Kasumi-1 (cell line): ENCODE measurements at regions not wholly inside any gene's neighbourhood (a gene's known extent, or its start where the extent isn't known, plus 50 kb on each side); places are given as distances from the start of the nearest gene placed in this dataset.
"Not testable (repeated sequence)": the region's sequence is repeated elsewhere in the genome, so short reads cannot be mapped to it uniquely, and the experiment has no call there.

ENCODE experiments used
- DNase-seq, 2 experiments: peaks; one replicate each; lab custom pipeline; 2025; lab: John Stamatoyannopoulos, UW

GRCh38 chr5:68862560-68862959 is 231.3 kb upstream of the SLC30A5 start:
- no peak for DNase-seq

GRCh38 chr5:68865192-68865591 is 228.6 kb upstream of the SLC30A5 start:
- not testable (repeated sequence) for DNase-seq

- DNase-seq: no peak
Measured at GRCh38 chr5:68872088-68872839, 221.6 kb upstream of the SLC30A5 start.

GRCh38 chr5:68873198-68873597 is 220.6 kb upstream of the SLC30A5 start:
- DNase-seq: no peak

GRCh38 chr5:68875351-68875750 is 218.5 kb upstream of the SLC30A5 start:
- no peak for DNase-seq

GRCh38 chr5:68883436-68883835 is 210.4 kb upstream of the SLC30A5 start:
- DNase-seq: no peak

GRCh38 chr5:68884144-68884754 is 209.6 kb upstream of the SLC30A5 start:
- DNase-seq: no peak

- peak; percentile 36 to 55 for DNase-seq
Measured at GRCh38 chr5:68884883-68885282, 208.9 kb upstream of the SLC30A5 start.

- DNase-seq: no peak
Measured at GRCh38 chr5:68886814-68887213, 207.0 kb upstream of the SLC30A5 start.

- no peak for DNase-seq
Measured at GRCh38 chr5:68891718-68892117, 202.1 kb upstream of the SLC30A5 start.

- no peak for DNase-seq
Measured at GRCh38 chr5:68894673-68895072, 199.1 kb upstream of the SLC30A5 start.

- DNase-seq: no peak
Measured at GRCh38 chr5:68898951-68899471, 194.8 kb upstream of the SLC30A5 start.

- DNase-seq: no peak
Measured at GRCh38 chr5:68911840-68912690, 181.7 kb upstream of the SLC30A5 start.

- no peak for DNase-seq
Measured at GRCh38 chr5:68915079-68915478, 178.7 kb upstream of the SLC30A5 start.

- no peak for DNase-seq
Measured at GRCh38 chr5:68918306-68918705, 175.5 kb upstream of the SLC30A5 start.

- DNase-seq: no peak
Measured at GRCh38 chr5:68919988-68920490, 173.8 kb upstream of the SLC30A5 start.

GRCh38 chr5:68920888-68921287 is 172.9 kb upstream of the SLC30A5 start:
- no peak for DNase-seq

- DNase-seq: no peak
Measured at GRCh38 chr5:68922172-68922987, 171.4 kb upstream of the SLC30A5 start.

- no peak for DNase-seq
Measured at GRCh38 chr5:68924481-68925145, 169.2 kb upstream of the SLC30A5 start.

- no peak for DNase-seq
Measured at GRCh38 chr5:68928617-68929302, 165.1 kb upstream of the SLC30A5 start.
